ENCODE measurements at regions not wholly inside any gene's neighbourhood (a gene's known extent, or its start where the extent isn't known, plus 50 kb on each side); places are given as distances from the start of the nearest gene placed in this dataset.

GRCh38 chr4:107519053-107519452, 201.0 kb downstream of the PAPSS1 start:
- TF ChIP-seq REST (IDR thresholded peaks at IDR 0.05; ENCODE audit: insufficient read depth in 1 of 2, low read depth in 2 of 2, low read length in 2 of 2): no peak
- TF ChIP-seq TAF1 (IDR thresholded peaks at IDR 0.05; ENCODE audit: borderline replicate concordance, insufficient read depth, low read length): no peak

Data from PFSK-1 (cell line).